Non-pigmented ciliary epithelial cell (primary cell): ENCODE measurements at regions not wholly inside any gene's neighbourhood (a gene's known extent, or its start where the extent isn't known, plus 50 kb on each side); places are given as distances from the start of the nearest gene placed in this dataset.
"Not testable (repeated sequence)": the region's sequence is repeated elsewhere in the genome, so short reads cannot be mapped to it uniquely, and the experiment has no call there.

Experiments
- DNase-seq: peaks from one replicate; pipeline ENCODE4 v3.0.0-alpha.2; 2010; ENCODE audit warnings: low read depth

GRCh38 chr2:109669731-109670130, 55.6 kb downstream of the SOWAHC start:
- DNase-seq, result no peak

GRCh38 chr2:109670556-109671411, 56.6 kb downstream of the SOWAHC start:
- no peak for DNase-seq

- no peak for DNase-seq
These were observed 60.9 kb downstream of the SOWAHC start for GRCh38 chr2:109674894-109675534.

- no peak for DNase-seq
These were observed 61.6 kb downstream of the SOWAHC start for GRCh38 chr2:109675666-109676345.

GRCh38 chr2:109676346-109676902, 62.3 kb downstream of the SOWAHC start:
- DNase-seq, result no peak

- DNase-seq, result not testable (repeated sequence)
These were observed 63.1 kb downstream of the SOWAHC start for GRCh38 chr2:109677121-109677731.

GRCh38 chr2:109677835-109678580, 63.8 kb downstream of the SOWAHC start:
- DNase-seq, result no peak

GRCh38 chr2:109678724-109679201, 64.6 kb downstream of the SOWAHC start:
- not testable (repeated sequence) for DNase-seq

- no peak for DNase-seq
These were observed 65.1 kb downstream of the SOWAHC start for GRCh38 chr2:109679225-109679624.

- no peak for DNase-seq
These were observed 65.5 kb downstream of the SOWAHC start for GRCh38 chr2:109679626-109680025.

- no peak for DNase-seq
These were observed 66.5 kb downstream of the SOWAHC start for GRCh38 chr2:109680523-109681297.

GRCh38 chr2:109681633-109682380, 67.6 kb downstream of the SOWAHC start:
- no peak for DNase-seq

- no peak for DNase-seq
These were observed 69.3 kb downstream of the SOWAHC start for GRCh38 chr2:109683452-109683851.

- DNase-seq, result no peak
These were observed 71.3 kb downstream of the SOWAHC start for GRCh38 chr2:109685453-109685852.

- DNase-seq, result no peak
These were observed 72.8 kb downstream of the SOWAHC start for GRCh38 chr2:109686921-109687320.

GRCh38 chr2:109689182-109689930, 75.2 kb downstream of the SOWAHC start:
- no peak for DNase-seq

GRCh38 chr2:109689973-109690372, 75.8 kb downstream of the SOWAHC start:
- DNase-seq, result no peak

GRCh38 chr2:109690457-109690821, 76.3 kb downstream of the SOWAHC start:
- DNase-seq, result no peak
